ENCODE measurements at regions not wholly inside any gene's neighbourhood (a gene's known extent, or its start where the extent isn't known, plus 50 kb on each side); places are given as distances from the start of the nearest gene placed in this dataset.
"Not testable (repeated sequence)": the region's sequence is repeated elsewhere in the genome, so short reads cannot be mapped to it uniquely, and the experiment has no call there.

GRCh38 chr15:77944002-77944867, 133.3 kb downstream of the TBC1D2B start:
- peak in 1 of 2 experiments; percentile 23 for DNase-seq

- no peak for DNase-seq
Measured at GRCh38 chr15:77942611-77943211, 134.8 kb downstream of the TBC1D2B start.

GRCh38 chr15:77941090-77941827, 136.3 kb downstream of the TBC1D2B start:
- DNase-seq, result not testable (repeated sequence)

- no peak for DNase-seq
Measured at GRCh38 chr15:77940381-77940947, 137.0 kb downstream of the TBC1D2B start.

- DNase-seq, result no peak
Measured at GRCh38 chr15:77939851-77940250, 137.7 kb downstream of the TBC1D2B start.

GRCh38 chr15:77939026-77939425, 138.5 kb downstream of the TBC1D2B start:
- not testable (repeated sequence) for DNase-seq

- not testable (repeated sequence) for DNase-seq
Measured at GRCh38 chr15:77938546-77938945, 139.0 kb downstream of the TBC1D2B start.

- not testable (repeated sequence) for DNase-seq
Measured at GRCh38 chr15:77936567-77936966, 140.9 kb downstream of the TBC1D2B start.

- DNase-seq, result not testable (repeated sequence)
Measured at GRCh38 chr15:77934516-77934915, 143.0 kb downstream of the TBC1D2B start.

- not testable (repeated sequence) for DNase-seq
Measured at GRCh38 chr15:77930907-77931306, 146.6 kb downstream of the TBC1D2B start.

GRCh38 chr15:77930490-77930889, 147.0 kb downstream of the TBC1D2B start:
- not testable (repeated sequence) for DNase-seq

GRCh38 chr15:77926789-77927188, 150.7 kb downstream of the TBC1D2B start:
- DNase-seq, result not testable (repeated sequence)

GRCh38 chr15:77926296-77926695, 151.2 kb downstream of the TBC1D2B start:
- DNase-seq, result not testable (repeated sequence)

GRCh38 chr15:77925101-77925500, 152.4 kb downstream of the TBC1D2B start:
- not testable (repeated sequence) for DNase-seq

- DNase-seq, result no peak
Measured at GRCh38 chr15:77921664-77922063, 155.8 kb downstream of the TBC1D2B start.

- not testable (repeated sequence) for DNase-seq
Measured at GRCh38 chr15:77916966-77917635, 160.4 kb downstream of the TBC1D2B start.

- DNase-seq, result not testable (repeated sequence)
Measured at GRCh38 chr15:77915961-77916330, 161.6 kb downstream of the TBC1D2B start.

- DNase-seq, result peak; percentile 75 to 91
Measured at GRCh38 chr15:77915261-77915960, 162.1 kb downstream of the TBC1D2B start.

- not testable (repeated sequence) for DNase-seq
Measured at GRCh38 chr15:77914531-77914930, 163.0 kb downstream of the TBC1D2B start.

GRCh38 chr15:77910030-77910911, 167.2 kb downstream of the TBC1D2B start:
- DNase-seq, result peak; percentile 76 to 88

Data from NCI-H524 (cell line).